Body of pancreas (tissue), 4 donors: ENCODE measurements at regions not wholly inside any gene's neighbourhood (a gene's known extent, or its start where the extent isn't known, plus 50 kb on each side); places are given as distances from the start of the nearest gene placed in this dataset.

Experiments used
- CTCF ChIP-seq, 7 experiments: fragments of 450-650 bp in 4 of 7; fragments of 200-600 bp in 3 of 7; sonication (generic) in 3 of 7; IDR thresholded peaks; one replicate each; pipeline ENCODE4 v1.5.1; 2016 to 2019; ENCODE audit warnings: antibody characterized with exemption in 7 of 7
- POLR2A ChIP-seq, 3 donors: fragments of 450-650 bp; IDR thresholded peaks; one replicate each; pipeline ENCODE4 v1.6.1; 2016; ENCODE audit warnings: antibody characterized with exemption in 3 of 3, mild to moderate bottlenecking in 2 of 3

DNA sequence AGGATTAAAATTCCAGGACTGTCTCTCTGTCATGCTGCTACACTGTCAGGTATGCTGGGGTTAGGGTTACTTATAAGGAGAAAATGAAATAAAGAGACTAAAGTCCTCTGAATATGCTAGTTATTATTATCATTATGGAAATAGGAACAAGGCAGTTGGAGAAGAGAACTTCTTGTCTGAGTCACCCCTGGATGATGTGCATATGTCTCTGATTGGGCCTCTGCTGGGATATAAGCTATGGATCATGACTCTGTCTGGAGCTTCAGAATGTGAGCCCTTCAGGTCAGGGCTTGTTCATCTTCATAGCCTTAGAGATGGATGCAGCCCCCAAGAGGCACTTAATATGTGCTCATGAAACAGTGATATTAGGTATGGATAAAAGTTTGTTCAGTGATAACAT, 569.6 kb downstream of the EPHB1 start:
- TF ChIP-seq CTCF (IDR thresholded peaks at IDR 0.05) (no peak), POLR2A (IDR thresholded peaks at IDR 0.05) (no peak)
